ENCODE measurements at regions not wholly inside any gene's neighbourhood (a gene's known extent, or its start where the extent isn't known, plus 50 kb on each side); places are given as distances from the start of the nearest gene placed in this dataset.

- TF ChIP-seq MAFK (IDR thresholded peaks at IDR 0.05; ENCODE audit: partially characterized antibody) (no peak), SMC3 (IDR thresholded peaks at IDR 0.05) (no peak), EP300 (IDR thresholded peaks at IDR 0.05) (no peak), CHD4 (IDR thresholded peaks at IDR 0.05; ENCODE audit: borderline replicate concordance) (no peak), POLR2A (IDR thresholded peaks at IDR 0.05; ENCODE audit: low read length) (no peak), RNF2 (IDR thresholded peaks at IDR 0.05; ENCODE audit: borderline replicate concordance, low read depth) (no peak), HOXA7 (CRISPR knock-in tag; IDR thresholded peaks at IDR 0.05) (no peak), ZC3H11A (IDR thresholded peaks at IDR 0.05) (no peak), ELK1 (IDR thresholded peaks at IDR 0.05; ENCODE audit: low read depth, low read length) (no peak), RAD21 (conservative IDR thresholded peaks at IDR 0.05 in 1 of 2, IDR thresholded peaks at IDR 0.05 in 1 of 2) (no peak), NFE2L2 (conservative IDR thresholded peaks at IDR 0.05; ENCODE audit: low read length) (no peak), CEBPB (IDR thresholded peaks at IDR 0.05) (no peak), BHLHE40 (IDR thresholded peaks at IDR 0.05; ENCODE audit: low read depth, low read length) (no peak)
- TF ChIP-seq, protein P1, sequence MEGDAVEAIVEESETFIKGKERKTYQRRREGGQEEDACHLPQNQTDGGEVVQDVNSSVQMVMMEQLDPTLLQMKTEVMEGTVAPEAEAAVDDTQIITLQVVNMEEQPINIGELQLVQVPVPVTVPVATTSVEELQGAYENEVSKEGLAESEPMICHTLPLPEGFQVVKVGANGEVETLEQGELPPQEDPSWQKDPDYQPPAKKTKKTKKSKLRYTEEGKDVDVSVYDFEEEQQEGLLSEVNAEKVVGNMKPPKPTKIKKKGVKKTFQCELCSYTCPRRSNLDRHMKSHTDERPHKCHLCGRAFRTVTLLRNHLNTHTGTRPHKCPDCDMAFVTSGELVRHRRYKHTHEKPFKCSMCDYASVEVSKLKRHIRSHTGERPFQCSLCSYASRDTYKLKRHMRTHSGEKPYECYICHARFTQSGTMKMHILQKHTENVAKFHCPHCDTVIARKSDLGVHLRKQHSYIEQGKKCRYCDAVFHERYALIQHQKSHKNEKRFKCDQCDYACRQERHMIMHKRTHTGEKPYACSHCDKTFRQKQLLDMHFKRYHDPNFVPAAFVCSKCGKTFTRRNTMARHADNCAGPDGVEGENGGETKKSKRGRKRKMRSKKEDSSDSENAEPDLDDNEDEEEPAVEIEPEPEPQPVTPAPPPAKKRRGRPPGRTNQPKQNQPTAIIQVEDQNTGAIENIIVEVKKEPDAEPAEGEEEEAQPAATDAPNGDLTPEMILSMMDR (IDR thresholded peaks at IDR 0.05), result no peak
These were observed 620.0 kb downstream of the RAPGEF2 start for GRCh38 chr4:159722918-159723317.
